ENCODE measurements at regions not wholly inside any gene's neighbourhood (a gene's known extent, or its start where the extent isn't known, plus 50 kb on each side); places are given as distances from the start of the nearest gene placed in this dataset.

DNA sequence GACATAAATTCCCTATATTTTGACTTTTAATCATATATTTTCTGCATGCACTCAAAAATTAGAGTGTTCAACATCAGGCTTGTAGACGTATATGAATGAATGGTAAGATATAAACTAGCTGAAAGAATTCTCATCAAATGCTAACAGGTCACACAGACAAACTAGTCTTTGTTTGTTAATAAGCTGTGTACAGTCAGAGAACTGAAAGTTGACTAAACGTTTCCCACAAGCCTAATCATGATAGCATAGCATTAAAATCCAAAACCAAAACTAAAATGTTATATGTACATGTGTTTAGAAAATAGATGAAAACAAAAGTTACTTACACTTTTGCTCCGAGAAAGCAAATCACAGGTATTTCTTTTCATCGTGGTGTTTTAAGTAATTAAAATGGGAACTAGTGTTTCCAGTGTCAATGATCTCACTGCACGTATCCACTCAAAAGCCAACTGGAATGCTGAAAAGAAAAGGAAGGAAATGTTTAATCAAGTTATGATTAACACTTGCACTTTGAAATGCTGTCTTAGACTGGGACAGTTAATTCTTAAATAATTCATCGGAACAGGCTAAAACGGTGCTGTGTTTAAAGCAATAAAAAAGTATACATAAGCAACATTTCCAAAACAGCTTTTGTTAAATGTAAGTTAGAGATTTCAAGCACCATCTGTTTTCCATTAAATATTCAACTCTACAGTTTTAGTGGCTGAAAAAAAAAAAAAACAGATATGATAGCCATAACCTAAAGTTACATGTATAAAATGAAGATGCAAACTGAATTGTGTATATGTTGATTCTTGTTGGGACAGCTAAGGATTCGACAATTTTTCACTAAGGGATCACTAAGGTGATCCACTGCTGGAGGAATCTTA lies 291.9 kb upstream of the PDE4D start:
- ATAC-seq (no peak), DNase-seq (ENCODE audit: missing footprints) (no peak)

DNA sequence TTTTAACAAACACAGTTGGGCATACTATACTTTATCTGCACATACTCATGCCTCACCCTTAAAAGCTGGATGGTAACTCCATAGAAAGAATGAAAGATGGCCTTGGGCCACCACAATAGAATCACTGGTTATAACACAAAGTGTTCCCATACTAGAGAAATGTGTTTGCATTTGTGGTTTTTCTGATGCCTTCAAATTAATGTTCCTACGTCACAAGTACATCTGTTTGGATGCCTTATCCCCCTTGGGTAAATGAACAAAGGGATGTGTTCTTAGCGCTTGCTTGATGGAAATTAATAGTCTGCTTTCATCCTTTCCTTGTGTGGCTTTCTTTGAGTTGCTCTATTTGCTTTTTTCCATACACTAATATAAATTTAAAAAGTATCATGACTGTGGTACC lies 291.1 kb upstream of the PDE4D start:
- ATAC-seq (no peak), DNase-seq (ENCODE audit: missing footprints) (no peak)
- intact Hi-C loops (cut with DNase I), result no loop called here

More for the DNA sequence above, 291.9 kb upstream of the PDE4D start:
- intact Hi-C loops (cut with DNase I), result no loop called here

DNA sequence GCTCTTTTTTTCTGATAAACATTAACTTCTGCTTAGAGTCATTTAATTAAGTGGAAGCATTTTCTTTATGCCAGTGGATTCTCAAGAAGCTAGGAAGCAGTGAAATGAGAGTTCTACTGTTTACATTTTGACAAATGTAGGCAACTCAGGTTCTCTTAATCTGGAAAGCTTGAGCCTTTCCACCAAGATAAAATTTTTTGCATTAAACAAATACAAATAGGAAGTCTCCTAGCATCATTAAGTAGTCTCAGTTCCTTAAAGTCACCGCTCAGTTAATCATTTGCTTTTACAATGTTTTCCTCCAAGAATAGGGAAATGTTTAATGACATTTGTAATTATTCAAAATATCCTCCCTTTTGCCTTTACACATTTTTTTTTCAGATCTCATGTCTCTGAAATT lies 290.4 kb upstream of the PDE4D start:
- intact Hi-C loops (cut with DNase I), result no loop called here
- DNase-seq (ENCODE audit: missing footprints), result no peak
- ATAC-seq, result no peak

DNA sequence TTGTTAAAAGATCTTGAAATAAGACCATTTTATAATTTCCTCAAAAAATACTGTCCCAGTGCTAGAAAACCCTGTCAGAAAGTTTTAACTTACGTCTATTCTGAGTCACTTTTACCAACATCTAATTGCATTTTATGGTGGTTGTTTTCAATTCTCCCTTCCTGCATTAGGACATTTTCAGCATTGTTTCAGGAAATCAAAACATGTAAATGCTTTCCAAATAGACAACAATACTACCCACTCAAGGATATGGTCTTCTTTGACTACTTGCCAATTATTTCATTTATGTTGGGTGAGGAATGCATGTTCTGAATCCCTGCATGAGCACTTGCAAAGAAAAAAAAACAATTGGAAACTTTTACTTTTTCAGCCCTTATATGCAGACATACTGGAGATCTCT lies 284.6 kb upstream of the PDE4D start:
- ATAC-seq (no peak), DNase-seq (ENCODE audit: missing footprints) (no peak)
- intact Hi-C loops (cut with DNase I), result no loop called here

DNA sequence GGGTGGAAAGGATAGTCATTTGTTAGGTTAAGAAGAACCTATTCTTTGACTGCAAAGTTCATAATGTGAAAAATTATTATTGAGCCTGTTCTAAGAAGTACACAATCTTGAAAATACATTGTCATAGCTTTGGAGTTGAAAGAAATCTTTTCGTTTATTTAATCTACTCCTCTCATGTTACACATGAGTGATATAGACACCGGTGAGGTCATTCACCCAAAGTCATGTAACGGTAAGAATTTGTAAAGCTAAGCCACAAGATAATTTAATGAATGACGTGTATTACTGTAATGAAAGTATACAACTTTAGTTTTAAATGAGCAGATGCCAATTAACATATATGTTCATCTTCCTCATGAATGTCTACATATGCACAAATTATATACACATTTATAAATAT lies 284.1 kb upstream of the PDE4D start:
- DNase-seq (ENCODE audit: missing footprints), result no peak
- intact Hi-C loops (cut with DNase I), result no loop called here
- no peak for ATAC-seq

DNA sequence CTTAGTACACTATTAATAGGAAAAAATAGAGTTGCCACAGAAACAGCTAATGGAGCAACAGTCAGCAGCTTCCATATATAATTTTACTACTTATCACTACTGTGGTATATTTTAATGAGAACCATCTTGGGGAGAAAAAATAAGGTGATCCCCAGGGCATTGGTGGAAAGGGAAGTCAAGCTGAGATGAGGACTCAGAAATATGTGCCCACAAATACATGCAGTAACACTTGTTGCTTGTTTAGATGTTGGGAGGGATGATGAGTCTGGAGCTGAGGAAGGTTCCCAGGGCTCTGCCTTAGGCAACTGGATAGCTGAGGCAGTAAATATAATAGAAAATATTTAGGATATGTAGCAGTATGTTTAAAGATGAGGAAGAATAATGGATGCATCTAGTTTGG lies 280.1 kb upstream of the PDE4D start:
- DNase-seq (ENCODE audit: missing footprints) (no peak), ATAC-seq (no peak)
- intact Hi-C loops (cut with DNase I), result no loop called here

DNA sequence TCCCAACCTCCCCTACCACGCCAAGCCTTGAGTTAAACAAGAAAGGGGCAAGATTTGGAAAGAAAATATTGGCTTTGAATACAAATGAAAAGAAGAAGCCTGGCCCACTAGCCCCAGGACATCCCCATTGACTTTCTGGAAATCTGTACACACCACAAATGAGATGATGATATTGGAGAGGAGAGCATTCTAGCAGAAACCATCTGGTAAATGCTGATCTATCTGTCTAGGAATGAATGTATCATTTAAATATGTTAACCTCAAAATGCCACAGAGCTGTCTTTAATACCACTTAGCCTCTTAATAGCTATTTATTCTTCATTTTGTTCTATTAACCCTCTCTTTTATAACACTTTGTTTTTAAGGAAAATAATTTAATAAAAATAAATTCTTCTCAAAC lies 270.2 kb upstream of the PDE4D start:
- DNase-seq (ENCODE audit: missing footprints) (no peak), ATAC-seq (no peak)
- intact Hi-C loops (cut with DNase I), result no loop called here

DNA sequence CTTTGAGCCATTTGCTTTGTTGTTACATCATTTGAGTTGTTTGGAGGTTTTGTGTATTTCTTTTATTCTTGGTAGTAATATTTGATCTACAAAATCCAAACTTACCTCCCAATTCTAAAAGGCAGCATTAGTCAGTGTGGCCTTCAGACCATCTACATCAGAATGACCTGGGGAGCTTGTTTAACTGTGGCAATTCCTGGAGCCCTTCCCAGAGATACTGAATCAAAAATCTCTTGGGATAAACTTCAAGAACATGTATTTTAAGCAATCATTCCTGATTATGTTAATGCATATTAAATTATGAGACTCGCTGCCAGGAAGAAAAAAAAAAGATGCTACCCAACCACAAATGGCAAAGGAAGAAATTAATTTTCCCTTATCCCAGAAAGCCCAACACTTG lies 268.9 kb upstream of the PDE4D start:
- DNase-seq (ENCODE audit: missing footprints) (no peak), ATAC-seq (no peak)
- intact Hi-C loops (cut with DNase I), result no loop called here

DNA sequence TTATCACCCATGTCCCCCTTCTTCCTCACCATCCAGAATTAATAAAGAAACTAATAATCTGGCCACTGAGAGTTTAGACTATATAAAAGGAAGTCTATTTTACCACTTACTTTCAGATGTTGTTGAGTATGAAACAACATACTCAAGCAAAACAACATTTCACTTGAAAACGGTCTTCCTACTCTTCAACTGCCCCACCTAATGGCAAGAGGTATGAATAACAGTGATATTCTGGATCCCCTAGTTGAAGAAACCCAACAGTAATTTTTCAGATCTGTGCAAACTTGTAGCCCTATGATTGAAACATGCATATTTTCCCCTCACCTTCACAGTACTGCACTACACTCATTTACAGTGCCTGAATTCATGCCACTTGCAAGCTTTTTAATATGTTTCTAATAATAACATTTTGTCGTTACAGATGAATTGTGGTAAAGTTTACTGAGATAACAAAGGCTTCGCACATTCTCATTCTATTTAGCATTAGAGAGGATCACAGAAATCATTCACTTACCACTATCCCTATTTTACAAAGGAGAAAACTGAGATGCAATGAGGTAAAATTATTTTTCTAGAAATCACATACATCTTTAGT lies 267.9 kb upstream of the PDE4D start:
- intact Hi-C loops (cut with DNase I), result no loop called here
- no peak for ATAC-seq
- DNase-seq (ENCODE audit: missing footprints), result no peak

DNA sequence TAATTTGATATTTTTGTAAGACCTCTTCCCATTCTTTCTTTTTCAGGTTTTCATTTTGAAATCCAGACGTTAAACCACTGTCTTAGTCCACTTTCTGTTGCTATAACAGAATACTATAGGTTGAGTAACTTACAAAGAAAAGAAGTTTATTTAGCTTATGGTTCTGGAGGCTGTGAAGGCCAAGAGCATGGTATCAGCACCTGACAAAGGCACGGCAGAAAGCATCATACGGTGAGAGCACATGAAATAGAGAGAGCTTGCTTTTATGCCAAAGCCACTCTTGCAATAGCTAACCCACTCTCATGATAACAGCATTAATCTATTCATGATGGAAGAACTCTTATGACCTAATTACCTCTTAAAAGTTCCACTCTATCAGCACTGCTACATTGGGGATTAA lies 255.6 kb upstream of the PDE4D start:
- intact Hi-C loops (cut with DNase I), result no loop called here
- ATAC-seq (no peak), DNase-seq (ENCODE audit: missing footprints) (no peak)

DNA sequence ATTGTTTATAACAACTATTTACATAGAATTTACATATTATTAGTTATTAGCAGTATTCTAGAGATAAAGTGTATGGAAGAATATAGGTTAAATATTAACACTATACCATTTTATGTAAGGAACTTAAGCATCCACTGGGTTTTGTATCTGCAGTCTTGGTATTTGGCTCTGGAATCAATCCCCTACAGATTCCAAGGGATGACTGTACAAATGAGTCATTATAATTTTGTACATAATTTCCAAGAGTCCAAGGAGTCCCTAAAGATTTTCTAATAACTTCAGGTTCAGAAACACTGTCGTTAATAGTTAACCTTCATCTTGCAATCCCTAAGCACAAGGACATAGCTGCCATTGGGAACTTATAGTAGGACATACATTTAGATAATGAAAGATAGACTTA lies 254.8 kb upstream of the PDE4D start:
- ATAC-seq (no peak), DNase-seq (ENCODE audit: missing footprints) (no peak)
- intact Hi-C loops (cut with DNase I), result no loop called here

DNA sequence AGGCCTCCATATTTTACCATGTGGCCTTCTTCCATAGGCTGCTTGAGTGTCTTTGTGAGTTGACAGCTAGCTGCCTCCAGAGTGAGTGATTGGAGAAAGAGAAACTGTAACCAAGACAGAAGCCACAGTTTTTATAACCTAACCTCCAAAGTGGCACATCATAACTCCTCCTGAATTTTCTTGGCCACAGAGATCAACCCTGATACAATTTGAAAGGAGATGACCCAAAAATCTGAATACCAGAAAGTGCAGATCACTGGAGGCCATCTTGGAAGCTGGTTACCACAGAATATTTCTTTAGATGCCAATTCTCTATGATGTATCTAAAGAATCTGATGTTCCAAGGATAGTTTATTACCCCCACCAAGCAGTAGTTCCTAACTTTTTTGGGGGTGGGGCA lies 254.3 kb upstream of the PDE4D start:
- DNase-seq (ENCODE audit: missing footprints), result no peak
- intact Hi-C loops (cut with DNase I), result no loop called here
- no peak for ATAC-seq

DNA sequence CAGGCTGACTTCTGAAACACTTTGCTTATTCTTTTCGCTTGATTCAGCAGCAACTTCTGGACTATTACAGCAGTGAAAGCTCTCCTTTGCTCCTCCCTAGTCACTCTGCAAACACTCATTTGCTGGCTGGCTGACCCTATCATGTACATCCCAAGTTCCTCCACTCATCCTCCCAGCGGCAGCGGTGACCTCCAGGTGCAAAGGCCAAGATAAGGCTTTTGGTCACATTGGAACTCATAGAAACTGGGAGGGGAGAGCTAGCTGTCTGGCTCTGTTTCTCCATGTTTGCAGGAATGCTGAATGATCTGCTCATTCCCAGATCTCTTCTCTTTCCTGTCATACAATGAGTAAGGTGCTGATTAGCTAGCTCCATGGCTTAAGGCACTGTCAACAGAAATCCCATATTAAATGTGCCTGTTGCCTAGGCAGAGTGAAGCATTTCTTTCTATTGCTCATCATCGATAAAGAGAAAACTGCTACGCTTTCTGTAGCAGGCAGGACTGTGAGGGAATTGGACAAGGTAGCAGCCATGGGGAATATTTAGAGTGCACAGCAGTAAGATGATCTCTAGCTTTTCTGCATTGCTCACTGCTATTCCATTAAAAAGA lies 250.5 kb upstream of the PDE4D start:
- DNase-seq (ENCODE audit: missing footprints) (no peak), ATAC-seq (no peak)
- intact Hi-C loops (cut with DNase I), result no loop called here

DNA sequence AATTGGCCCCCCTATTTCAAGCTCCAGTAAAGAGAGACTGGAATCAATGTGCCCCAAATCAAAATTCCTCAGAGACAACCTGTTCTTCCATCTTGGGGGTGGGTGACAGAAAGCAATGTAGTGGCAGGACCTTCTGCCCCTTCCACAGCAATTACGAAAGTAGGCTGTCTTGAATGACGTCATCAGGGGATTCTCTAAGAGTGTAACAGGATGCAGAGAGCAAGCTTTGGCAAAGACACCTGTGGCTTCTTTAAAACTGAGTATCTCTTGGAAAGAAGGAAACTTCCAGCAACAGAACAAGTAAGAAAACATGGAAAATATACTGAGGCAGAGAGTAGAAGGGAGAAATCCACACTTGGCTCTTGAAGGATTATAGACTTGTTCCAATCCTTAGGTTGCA lies 247.6 kb upstream of the PDE4D start:
- DNase-seq (ENCODE audit: missing footprints), result no peak
- intact Hi-C loops (cut with DNase I), result no loop called here
- no peak for ATAC-seq

DNA sequence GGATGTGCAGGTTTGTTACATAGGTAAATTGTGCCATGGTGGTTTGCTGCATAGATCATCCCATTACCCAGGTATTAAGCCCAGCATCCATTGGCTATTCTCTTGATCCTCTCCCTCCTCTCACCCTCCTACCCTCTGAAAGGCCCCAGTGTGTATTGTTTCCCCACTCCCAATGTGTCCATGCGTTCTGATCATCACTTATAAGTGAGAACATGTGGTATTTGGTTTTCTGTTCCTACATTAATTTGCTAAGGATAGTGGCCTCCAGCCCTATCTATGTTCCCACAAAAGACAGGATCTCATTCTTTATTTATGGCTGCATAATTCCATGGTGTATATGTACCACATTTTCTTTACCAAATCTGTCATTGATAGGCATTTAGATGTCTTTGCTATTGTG lies 243.3 kb upstream of the PDE4D start:
- ATAC-seq, result no peak
- no peak for DNase-seq (ENCODE audit: missing footprints)
- intact Hi-C loops (cut with DNase I), result no loop called here

DNA sequence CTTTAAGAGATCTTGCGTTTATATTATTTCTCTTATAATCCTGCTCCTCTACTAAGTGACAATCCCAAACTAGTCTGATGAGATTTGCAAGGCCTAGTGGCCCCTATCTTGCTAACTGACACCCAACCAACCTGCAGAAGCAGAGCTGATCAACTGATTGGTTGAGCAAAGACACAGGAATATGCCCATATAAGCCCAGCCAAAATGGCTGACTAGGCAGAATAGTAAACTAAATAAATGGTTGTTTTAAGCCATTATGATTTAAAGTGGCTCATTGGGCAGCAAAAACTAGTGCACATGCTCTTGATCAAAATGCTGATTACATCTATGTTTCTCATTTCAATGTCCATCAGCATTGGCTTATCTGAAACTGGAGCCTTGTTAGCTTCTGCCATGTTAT lies 238.0 kb upstream of the PDE4D start:
- intact Hi-C loops (cut with DNase I), result no loop called here
- no peak for DNase-seq (ENCODE audit: missing footprints)
- ATAC-seq, result no peak

DNA sequence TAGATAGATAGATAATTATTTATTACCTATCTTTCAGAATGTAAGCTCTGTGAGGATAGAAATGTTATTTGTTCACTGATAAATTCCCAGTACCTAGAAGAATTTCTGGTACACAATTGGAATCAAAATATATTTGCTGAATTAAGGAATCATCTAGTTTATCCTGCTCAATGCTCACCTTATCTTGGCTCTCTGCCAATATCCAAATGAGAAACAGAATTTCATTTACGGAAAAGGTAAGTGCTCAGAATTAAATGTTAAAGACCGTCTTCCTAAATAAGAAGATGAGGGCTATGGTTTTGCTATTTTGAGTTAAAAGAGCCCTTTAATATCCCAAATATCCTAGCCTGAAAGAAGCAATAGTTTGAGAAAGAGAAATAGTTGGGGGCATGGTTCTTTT lies 232.1 kb upstream of the PDE4D start:
- no peak for DNase-seq (ENCODE audit: missing footprints)
- ATAC-seq, result no peak
- intact Hi-C loops (cut with DNase I), result no loop called here

DNA sequence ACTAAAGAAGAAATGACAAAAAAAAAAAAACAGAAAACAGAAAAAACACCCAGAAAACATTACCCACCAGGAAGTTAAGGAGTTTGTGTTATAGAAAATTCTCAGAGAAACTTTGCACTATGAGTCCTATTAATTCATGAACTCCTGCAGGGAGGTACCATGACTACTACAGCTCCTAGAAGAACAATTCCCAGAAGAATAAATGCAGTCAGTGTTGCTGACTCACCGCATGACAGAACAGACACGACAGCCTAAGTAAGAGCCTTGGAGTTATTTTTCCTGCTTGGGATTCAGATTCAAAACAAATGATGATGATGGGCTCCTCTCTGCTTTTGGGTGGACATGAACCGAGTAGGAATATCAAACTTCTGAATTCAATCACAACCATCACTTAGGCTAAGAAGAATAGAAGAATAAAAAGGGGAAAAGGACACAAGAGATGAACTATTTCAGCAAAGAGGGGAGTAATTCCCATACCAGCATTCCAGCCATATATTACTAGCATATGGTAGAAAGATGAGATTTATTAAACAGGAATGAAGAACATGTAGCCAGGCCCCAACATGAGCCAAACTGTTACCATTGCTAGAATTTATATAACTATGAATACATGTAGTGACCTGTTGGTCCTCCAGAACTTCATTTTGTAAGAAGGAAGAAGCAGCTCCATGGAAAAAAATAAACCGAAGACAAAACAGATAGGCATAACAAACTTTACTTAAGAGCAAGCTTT lies 209.6 kb upstream of the PDE4D start:
- intact Hi-C loops (cut with DNase I), result no loop called here
- ATAC-seq (no peak), DNase-seq (ENCODE audit: missing footprints) (no peak)

DNA sequence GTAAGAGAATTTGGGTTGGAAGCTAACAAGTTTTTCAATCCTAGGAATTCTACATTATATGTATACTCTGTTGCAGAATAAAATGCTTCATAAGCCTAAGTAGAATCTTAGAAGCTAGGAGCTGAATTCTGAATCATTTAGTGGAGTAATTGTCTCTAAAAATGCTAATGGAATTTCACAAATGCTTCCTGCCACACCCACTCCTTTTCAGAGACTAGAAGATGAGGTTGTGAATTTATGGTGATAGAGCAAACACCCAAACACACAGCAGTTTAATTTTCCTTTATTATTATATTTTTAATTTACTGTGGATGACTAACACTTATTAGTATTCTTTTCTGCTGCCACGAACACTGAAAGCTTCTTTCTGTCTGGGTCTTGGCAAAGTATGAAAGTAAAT lies 208.0 kb upstream of the PDE4D start:
- ATAC-seq (no peak), DNase-seq (ENCODE audit: missing footprints) (no peak)
- intact Hi-C loops (cut with DNase I), result no loop called here

Data from Right ventricle myocardium inferior (tissue), 1 donor.